SK-N-MC (cell line): ENCODE measurements at regions not wholly inside any gene's neighbourhood (a gene's known extent, or its start where the extent isn't known, plus 50 kb on each side); places are given as distances from the start of the nearest gene placed in this dataset.

Experiments
- EZH2 ChIP-seq: fragments of 200-600 bp; sonication (generic); IDR thresholded peaks from one replicate; pipeline ENCODE4 v1.6.1; 2017; ENCODE audit warnings: antibody characterized with exemption
- FOXP2 ChIP-seq: optimal IDR thresholded peaks from 2 replicates; pipeline ENCODE3; 2011; ENCODE audit warnings: mild to moderate bottlenecking, moderate library complexity; ENCODE audit not compliant: insufficient read depth; ENCODE audit errors: extremely low read length, control extremely low read depth
- POLR2AphosphoS5 ChIP-seq: IDR thresholded peaks from 2 replicates; pipeline ENCODE4 v1.6.1; 2012; ENCODE audit warnings: mild to moderate bottlenecking, low read depth, low read length, borderline replicate concordance

DNA sequence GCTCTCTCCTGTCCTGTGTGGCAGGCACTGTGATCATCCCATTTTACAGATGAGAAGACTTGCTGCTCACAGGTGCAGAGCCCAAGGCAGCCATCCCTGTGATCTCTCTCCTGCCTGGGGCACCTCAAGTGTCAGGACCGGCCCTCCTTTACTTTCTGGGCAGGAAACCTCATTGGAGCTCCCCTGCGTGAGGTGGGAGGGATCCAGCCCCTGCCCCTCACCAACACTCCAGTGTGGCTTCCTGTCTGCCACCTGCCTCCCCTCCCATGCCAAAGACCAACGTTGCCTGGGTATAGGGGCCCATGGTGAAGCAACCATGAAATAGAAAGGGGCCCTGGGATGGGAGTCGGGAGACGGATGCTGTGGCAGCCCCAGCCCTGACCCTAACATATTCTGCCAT lies 91.2 kb upstream of the MYL10 start:
- TF ChIP-seq POLR2AphosphoS5 (no peak), EZH2 (no peak), FOXP2 (no peak)
